Renal cortical epithelial cell (primary cell): ENCODE measurements at regions not wholly inside any gene's neighbourhood (a gene's known extent, or its start where the extent isn't known, plus 50 kb on each side); places are given as distances from the start of the nearest gene placed in this dataset.

ENCODE experiments used
- DNase-seq: peaks from one replicate; pipeline ENCODE4 v3.0.0-alpha.2; 2011; ENCODE audit warnings: low read depth

DNA sequence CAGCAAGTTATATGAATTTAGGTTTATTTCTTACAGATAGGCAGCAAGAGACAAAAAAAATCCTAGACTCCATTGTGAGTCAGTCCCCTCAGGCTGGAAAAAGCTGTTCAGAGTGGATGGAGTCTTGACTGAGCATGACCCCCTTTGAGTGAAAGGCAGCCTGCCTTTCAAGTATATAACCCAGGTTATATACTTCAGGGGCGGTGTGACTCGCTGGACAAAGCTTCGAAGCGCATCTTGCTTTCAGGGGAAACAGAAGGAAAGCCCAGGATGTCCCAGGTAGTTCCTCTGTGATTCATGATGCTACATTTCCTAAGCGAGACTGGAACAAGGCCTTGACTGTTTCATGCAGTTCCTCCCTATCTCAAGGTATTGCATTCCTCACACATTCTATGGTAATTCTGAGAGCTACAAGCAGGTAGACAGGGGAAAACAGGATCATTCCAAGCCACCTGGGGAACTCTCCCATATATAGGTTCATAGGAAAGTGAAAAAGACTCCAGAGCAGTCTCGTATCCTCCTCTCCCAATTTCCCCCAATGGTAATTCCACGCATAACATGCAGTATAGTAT is 1244.1 kb upstream of the CDH6 start:
- DNase-seq: no peak

- no peak for DNase-seq
Observed at GRCh38 chr5:29944327-29944726, 1249.2 kb upstream of the CDH6 start.

DNA sequence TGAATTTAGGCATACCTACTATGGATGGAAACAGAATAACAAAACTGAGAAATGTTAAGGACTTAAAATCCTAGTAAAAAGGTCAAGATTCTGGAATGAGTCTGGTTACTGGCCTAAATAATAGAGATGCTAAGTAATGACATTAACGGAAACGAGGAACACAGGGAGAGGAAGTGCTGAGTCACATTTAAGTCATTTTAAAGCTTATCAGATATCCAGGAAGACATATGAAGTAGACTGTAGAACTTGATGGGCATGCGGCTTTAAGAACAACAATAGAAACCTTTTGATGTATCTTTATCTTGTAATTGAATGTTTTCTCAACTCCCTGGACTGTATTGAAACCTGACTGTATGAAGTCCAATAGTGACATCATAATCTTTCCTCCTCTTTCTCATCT is 1251.4 kb upstream of the CDH6 start:
- DNase-seq: no peak

DNA sequence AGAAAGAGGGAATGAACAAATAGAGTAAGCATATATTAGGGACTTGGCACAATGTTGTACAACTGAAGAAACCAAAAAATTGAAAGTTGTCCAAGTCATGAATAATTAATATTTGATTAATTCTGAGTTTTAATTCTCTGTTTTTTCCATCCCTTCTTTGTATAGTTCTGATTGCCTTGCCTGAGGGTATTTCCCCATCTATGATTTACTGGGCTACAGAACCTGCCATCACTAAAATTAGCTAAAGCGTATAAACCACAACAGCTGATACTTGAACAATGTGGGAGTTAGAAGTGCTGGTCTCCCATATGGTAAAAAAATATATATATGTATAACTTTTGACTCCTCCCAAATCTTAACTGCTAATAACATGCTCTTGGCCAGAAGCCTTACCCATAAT is 1253.5 kb upstream of the CDH6 start:
- no peak for DNase-seq

GRCh38 chr5:29935371-29935770 is 1258.1 kb upstream of the CDH6 start:
- no peak for DNase-seq

DNA sequence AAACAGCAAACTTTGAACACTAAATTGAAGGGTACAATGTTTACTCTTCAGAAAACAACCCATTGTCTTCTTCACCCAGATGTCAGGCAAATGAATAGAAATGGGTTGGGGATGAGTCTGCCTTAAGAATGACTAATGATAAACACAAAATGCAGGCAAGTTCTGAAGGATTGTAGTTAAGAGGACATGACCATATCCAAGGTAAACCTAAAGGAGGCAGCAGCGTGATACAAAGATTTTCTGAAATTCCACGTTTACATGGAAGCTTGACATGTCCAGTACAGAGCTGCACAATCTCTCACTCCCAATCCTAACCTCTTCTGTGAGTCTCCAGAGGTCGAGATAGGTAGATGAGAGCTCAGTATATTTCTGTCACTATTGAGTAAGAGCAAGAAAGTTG is 1263.2 kb upstream of the CDH6 start:
- DNase-seq: no peak

GRCh38 chr5:29924107-29924506 is 1269.4 kb upstream of the CDH6 start:
- no peak for DNase-seq

DNA sequence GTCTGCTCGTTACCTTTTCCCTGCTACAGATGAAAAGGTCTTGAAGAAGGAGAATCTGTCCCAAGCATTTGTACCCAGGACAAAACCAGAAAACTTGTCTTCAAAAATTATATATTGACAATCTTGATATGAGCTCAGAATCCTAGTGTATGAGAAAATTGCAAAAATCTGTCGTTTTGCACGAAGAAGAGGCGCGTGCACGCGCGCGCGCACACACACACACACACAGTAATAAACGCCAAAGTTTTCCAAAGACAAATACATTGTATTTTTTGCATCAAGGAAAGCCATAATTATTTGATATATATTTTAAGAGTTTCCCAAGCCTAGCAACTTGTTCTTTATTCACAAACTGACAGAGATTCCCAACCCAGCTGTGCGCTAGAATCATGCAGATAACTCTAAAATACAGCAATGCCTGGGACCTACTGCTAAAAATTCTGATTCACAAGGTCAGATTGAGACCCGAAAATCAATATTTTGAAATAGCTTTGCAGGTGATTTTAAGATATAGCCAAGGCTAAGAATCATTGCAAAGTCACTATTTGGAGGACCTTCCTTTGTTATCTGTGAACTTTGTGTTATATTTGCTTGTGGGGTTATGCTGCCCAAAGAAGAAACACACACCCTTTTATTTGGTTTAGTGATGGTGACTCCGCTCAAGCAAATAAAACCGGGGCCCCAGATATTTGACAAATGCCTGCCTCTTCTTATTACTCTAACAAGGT is 1287.7 kb upstream of the CDH6 start:
- no peak for DNase-seq

DNA sequence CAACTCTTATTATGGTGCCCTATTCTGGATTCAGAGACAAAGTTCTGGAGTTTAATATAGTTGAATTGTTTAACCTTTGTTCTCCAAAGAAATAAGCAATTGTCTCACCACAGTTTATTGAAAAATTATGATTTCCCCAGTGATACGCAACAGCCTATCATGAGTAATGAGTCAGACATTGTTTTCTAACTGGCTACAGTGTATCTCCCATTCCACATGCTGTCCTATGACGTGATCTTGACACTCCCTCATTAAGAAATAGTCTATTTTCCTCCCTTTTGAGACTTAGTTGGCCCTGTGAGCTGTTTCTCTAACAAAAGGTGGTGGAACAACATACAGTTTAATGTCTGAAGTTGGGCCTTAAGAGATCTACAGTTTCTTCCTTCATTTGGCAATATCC is 1290.6 kb upstream of the CDH6 start:
- no peak for DNase-seq

GRCh38 chr5:29899583-29899982 is 1293.9 kb upstream of the CDH6 start:
- DNase-seq: no peak

- DNase-seq: no peak
Observed at GRCh38 chr5:29897916-29898315, 1295.6 kb upstream of the CDH6 start.

GRCh38 chr5:29896646-29897045 is 1296.8 kb upstream of the CDH6 start:
- DNase-seq: no peak

DNA sequence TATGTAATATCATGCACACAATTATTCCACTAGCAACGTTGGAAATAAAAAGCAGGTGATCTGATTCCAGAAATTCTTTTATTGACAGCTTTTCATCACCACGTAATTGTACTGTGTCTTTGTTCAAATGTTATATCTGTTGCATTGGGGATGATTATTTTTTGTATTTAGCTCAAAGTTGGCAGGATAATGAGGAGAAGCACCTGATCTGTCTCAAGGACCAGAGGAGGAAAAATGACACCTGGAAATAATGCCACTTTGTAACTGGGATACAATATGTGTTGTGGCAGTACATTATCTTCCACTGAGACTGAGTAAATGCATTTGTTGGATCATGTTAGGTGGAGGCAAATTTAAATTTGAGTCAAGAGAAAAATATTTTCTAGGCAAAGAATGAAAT is 1298.8 kb upstream of the CDH6 start:
- DNase-seq: no peak

DNA sequence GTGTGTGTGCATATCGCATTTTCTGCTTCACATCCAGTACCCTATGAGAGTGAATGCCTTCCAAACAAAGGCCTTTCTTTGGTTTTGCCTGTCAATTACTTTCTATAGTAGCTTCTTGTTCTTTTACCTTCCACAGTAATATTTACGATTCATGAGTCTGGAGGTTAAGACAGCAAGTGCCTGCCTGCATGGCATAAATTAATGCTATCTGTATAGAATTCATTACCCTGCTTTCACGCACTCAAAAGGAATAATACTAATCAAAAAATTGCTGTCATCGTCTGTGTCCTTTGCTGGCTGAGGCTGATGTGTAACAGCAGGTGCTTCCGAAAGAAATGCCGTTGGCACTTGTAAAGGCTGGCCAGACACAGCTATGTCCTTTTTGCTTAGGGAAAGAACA is 1304.4 kb upstream of the CDH6 start:
- DNase-seq: no peak

GRCh38 chr5:29885595-29885994 is 1307.9 kb upstream of the CDH6 start:
- no peak for DNase-seq

DNA sequence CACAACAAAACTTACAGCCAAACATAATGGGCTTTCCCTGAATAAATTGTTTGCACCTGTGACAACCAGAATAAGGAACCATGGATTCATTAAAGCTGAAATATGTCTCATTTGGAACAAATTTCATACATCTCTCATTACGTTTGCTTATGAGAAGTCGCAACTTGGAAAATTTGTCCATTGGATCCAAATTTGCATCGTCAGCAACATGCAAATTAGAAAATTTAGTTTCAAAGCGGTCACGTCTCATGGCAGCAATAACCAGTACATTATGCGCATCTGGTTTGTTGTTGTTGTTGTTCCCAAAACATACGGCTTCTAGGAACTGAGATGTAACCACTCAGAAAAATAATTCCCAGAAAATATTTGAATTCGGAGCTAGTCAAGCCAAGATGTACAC is 1311.5 kb upstream of the CDH6 start:
- DNase-seq: no peak

GRCh38 chr5:29879401-29879800 is 1314.1 kb upstream of the CDH6 start:
- no peak for DNase-seq

DNA sequence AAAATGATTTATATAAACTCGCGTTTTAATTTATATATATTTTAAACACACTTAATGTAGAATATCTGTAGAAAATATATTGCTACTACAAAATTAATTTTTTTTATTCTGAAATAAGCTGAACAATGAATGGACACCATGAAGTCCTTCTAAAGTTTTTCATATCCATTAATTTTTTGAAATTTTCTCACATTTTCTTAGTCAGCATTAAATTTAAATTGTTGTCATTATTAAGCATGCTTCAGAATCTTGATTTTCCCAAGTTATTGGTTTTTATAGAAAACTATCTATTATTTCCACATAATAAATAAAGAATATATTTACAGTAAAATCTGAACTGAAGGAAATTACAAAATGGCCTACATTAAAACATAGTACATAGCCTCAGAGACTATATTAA is 1314.9 kb upstream of the CDH6 start:
- no peak for DNase-seq

GRCh38 chr5:29867155-29867554 is 1326.3 kb upstream of the CDH6 start:
- no peak for DNase-seq

- DNase-seq: no peak
Observed at GRCh38 chr5:29853711-29854220, 1339.7 kb upstream of the CDH6 start.

DNA sequence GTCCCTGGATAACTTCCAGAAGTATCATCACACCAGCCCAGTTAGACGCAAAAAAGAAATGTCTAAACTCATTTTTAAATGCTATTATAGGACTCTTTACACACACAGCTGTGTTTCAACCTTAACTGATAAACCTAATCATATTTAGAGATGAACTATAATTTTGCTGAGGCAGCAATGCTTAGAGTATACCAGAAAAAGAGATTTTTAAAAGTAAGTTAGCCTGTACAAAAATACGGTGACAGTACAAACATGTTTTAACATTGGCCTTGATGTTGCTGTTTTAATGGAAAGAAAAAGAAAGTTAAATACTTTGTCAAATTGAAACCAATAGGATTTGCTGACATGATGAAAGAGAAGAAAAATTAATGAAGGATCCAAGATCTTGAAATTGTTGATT is 1341.2 kb upstream of the CDH6 start:
- no peak for DNase-seq

- DNase-seq: no peak
Observed at GRCh38 chr5:29845206-29845605, 1348.3 kb upstream of the CDH6 start.

DNA sequence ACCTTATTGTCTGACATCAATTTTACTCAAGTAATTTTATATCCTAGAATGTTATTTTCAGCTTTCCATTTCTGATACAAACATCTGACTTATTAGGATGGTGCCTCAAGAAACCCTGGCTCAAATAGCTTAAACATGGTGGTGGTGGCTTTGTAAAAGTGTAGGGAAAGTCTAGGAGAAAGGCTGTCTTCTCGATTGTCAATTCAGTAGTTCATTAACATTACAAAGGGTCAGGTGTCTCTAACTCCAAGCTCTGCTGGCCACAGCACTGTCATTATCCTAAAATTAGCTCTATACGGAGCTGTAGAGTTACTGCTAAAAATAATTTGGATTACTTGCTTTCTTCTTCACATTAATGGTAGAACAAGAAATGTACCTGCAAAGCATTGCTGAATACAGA is 1360.1 kb upstream of the CDH6 start:
- no peak for DNase-seq

DNA sequence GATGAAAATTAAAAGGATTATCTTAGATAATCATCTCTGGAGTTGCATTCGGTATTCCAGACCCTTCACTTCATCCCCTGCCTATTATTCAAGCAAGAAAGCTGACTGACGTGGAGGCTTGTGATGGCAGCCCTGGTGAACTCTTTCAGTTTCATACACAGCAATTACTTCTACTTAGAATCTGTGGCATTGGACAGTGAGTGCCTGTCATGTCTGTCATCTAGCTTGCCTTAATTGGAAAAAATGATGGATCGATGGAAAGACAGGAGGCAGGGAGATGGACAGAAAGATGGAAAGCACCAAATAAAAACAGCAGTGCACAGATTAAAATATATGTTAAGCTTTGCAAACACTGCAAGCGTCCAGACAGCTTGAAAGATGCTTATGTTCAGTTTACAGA is 1371.0 kb upstream of the CDH6 start:
- DNase-seq: no peak
